ENCODE measurements at regions not wholly inside any gene's neighbourhood (a gene's known extent, or its start where the extent isn't known, plus 50 kb on each side); places are given as distances from the start of the nearest gene placed in this dataset.
"Not testable (repeated sequence)": the region's sequence is repeated elsewhere in the genome, so short reads cannot be mapped to it uniquely, and the experiment has no call there.

- DNase-seq (ENCODE audit: low spot score): no peak
Measured at GRCh38 chr22:22784249-22785039, 103.2 kb upstream of the IGLL5 start.

DNA sequence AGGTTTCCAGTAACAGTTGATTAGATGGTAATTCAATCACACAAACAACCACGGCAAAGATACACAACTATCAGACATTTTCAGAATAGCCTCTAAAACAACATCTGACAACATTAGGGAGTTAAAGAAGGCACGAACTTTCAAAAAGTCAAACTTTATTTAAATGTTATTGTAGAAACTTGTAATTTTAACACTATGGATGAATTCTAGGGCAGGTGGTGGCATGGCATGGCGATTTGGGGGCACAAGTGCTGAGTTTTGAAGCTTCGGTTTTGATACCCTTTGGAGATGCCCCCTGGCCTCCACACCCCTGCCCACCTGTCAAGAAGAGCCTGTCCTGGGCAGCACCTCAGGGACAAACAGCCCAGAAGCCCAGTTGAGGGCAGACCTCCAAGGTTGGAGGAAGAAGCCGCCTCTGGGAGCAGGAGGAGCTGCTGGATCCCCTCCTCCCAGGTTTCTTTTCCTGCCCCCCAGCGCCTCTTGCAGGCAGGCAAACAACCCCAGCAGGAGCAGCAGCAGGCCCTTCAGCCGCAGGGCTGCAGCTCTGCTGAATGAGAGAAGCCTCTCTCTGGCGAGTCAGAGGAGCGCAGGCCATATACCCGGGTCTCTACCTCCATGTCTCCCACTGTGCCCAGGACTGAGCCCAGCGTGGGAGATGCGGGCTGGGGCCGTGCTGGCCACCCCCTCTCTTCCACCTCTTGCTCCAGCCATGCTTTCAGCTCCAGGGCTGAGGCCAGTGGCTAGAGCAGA, 102.1 kb upstream of the IGLL5 start:
- no peak for DNase-seq (ENCODE audit: low spot score)

GRCh38 chr22:22786301-22787115, 101.1 kb upstream of the IGLL5 start:
- DNase-seq (ENCODE audit: low spot score): no peak

DNA sequence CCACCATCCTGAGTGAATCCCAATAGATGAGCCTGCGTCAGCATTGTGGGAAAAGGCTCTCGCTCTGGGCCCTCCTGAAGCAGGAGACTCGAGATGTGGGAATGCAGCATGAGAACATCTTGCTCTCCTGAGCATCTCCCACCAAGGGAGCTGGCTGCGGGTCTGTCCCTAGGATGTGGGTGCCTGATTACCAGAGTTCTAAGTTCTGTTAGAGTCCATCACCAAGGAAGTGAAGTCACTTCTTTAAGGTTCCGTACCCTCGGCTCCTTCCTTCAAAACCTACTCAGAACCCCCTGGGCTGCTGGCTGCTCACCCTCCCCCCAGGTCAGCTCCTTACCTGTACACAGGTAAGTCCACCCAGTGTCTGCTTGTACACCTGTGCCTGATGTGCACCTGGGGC, 100.5 kb upstream of the IGLL5 start:
- DNase-seq (ENCODE audit: low spot score): no peak

DNA sequence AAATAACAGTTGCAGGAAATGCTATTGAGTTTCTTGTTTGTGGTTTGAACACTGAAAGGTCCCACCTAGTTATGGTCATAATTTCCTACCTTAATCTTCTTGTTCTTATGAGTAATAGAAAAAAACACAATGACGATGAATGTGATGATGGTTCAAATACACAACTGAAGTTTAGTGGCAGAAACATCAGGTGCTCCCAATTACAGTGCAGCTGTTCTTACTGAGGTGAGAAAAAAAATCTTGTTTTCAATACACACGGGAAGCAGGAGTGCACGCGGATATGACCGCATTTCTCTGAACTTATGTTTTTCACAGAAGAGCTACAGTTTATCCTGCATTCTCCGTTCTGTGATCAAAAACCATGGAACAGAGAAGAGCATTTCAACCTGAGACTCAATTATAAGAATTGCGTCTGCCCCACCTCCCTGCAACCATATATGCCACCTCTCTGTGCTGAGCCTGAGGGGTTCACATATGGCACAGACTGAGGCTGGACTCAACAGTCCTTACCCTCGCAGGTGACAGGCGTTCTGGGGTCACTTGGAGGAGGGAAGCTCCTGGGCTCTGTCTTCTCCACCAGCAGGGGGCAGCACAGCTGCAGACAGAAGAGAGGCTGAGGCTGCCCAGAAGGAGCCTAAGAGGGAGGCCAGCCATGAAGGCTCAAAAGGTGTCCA, 99.7 kb upstream of the IGLL5 start:
- DNase-seq (ENCODE audit: low spot score): peak; percentile 81

GRCh38 chr22:22788460-22789037, 99.1 kb upstream of the IGLL5 start:
- DNase-seq (ENCODE audit: low spot score): no peak

GRCh38 chr22:22789233-22789921, 98.2 kb upstream of the IGLL5 start:
- no peak for DNase-seq (ENCODE audit: low spot score)

DNA sequence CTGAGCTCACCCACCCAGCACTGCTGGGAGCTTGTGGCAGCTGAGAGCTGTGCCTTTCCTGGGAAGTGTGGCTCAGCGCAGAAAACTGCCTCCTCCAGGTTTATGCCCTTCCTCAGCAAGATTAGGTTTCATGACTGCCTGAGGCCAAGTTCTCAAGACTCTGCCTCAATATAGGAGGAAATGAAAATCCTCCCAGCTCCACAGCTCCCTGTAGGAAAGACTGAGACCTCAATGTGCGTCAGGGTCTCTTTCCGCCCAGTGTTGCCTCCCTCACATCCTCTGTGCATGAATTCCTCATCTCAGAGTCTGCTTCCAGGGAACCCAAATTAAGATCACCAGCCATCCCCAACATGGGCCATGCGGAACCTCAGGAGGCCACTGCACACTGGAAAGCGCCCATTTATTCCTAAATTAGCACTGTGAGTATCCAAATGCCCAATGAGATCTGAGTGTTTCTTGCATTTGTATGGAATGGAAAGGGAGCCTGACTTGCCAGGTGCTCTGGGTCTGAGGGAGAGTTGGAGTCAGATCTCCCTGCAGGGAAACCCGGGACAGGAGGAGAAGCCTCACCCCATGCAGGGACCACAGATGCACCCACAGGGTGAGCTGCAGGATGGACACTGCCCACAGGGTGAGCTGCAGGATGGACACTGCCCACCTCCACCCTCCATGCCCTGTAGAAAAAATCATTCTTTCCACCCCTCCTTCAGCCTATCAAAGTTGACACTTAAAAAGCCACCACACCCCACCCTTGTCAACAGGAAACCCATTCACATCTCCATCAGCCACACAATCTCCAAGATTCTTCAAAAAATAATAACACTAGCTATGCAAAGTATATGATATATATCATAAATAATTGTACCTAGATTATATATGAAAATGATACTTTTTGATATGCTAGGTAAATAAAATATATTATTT, 97.4 kb upstream of the IGLL5 start:
- no peak for DNase-seq (ENCODE audit: low spot score)

DNA sequence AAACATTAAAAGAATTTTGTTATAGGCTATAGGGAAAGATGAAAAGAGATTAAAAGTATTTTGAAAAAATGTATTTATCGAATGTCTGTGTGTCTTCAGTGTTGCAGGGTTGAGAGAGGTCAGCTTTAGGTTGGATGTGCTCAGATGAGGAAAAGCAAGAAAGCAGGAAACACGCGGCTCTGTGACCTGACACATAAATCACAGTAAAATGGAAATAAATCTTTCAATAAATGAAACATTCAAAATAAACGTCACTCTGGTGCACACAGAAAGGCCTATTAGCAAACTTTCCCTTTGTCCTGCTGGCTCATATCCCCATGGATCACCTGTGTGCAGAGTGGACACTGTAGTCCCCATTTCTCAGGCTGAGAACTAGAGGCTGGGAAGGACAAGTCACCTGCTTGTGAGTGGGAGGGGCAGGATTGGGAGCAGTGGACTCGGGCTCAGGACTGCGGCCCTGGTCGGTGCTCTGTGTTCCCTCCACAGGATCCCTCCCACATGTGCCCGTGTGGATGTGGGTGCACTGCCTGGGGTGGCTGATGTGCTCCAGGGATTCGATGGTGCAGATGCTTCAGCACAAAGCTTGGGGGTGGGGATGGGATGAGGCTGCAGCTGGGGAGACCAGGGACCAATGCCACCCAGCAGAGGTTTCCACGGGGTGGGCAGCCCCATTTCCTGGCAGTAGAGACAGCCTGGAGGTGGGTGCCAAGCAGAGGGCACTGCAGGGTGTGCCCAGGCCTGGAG, 96.0 kb upstream of the IGLL5 start:
- no peak for DNase-seq (ENCODE audit: low spot score)

GRCh38 chr22:22792205-22792786, 95.3 kb upstream of the IGLL5 start:
- DNase-seq (ENCODE audit: low spot score): not testable (repeated sequence)

DNA sequence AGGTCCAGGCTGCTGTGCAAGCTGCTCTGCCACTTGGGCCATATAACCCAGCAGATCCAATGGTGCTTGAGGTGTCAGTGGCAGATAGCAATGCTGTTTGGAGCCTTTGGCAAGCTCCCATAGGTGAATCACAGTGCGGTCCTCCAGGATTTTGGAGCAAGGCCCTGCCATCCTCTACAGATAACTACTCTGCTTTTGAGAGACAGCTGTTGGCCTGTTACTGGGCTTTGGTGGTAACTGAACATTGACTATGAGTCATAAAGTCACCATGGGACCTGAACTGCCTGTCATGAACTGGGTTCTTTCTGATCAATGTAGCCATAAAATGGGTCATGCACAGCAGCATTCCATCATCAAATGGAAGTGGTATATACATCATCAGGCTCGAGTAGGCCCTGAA, 92.0 kb upstream of the IGLL5 start:
- DNase-seq (ENCODE audit: low spot score): not testable (repeated sequence)

DNA sequence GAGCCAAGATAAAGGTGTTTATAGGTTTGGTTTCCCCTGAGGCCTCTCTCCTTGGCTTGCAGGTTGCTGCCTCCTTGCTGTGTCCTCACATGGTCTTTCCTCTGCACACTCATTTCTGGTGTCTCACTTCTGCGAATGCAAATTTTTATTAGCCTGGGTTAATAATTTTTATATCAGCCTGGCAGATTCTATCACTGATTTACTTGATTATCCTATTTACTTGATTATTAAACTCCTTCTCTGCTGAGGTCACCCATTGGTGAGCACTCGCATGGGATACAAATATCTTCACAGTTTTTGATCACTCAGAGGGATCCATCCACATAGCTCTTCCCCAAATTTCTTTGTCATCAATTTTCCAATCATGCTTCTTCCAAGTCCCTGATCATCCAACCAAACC, 90.9 kb upstream of the IGLL5 start:
- no peak for DNase-seq (ENCODE audit: low spot score)

DNA sequence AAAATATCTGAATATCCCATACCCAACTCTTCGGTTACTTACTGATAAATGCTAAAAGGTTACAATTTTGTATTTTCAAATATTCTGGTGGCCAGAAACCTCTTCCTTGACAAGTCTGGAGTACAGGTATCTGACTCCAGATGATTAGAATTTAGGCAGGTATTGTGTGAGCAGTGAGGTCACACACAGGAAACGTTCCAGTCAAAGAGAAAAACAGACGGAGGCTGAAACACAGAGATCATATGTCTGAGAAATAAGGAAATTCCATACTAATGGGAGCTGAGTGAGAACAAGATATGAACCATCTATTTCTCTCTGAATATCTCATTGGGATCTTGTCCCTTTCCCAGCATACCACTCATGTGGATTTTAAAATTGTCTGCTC, 89.4 kb upstream of the IGLL5 start:
- no peak for DNase-seq (ENCODE audit: low spot score)

DNA sequence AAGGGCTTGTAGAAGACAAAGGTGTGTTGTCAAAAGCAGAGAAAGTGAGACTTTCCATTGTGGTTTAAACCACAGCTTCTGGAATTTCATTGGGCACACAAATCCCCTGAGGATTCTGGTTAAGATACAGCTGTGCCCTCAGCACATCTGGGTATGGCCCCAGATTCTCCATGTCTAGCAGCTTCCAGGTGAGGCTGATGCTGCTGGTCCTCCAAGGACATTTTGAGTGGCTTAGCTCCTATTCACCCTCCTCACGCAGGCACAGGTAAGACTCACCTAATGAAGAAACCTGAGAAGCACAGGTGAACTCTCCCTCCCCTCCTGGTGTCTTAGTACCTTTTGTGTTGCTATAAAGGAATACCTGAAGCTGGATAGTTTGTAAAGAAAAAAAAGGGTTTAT, 88.9 kb upstream of the IGLL5 start:
- no peak for DNase-seq (ENCODE audit: low spot score)

DNA sequence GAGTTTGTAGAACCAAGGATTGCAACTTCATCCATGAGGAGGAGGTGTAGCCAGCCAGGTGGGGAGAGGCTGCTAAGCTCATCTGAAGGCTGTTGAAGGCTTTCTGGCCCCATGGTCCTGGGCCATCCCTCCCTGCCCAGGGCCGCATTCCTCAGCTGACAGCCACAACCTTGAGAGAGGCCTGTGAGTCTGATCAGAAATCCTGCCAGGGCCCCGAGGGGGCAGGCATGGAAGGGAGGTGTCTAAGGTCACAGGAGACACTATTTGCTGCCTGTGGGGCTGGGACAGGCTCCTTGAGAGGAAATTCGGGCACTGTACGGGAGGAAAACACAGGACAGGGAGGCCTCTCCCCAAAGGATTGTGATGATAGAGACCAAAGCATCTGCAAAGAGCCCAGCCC, 88.1 kb upstream of the IGLL5 start:
- no peak for DNase-seq (ENCODE audit: low spot score)

DNA sequence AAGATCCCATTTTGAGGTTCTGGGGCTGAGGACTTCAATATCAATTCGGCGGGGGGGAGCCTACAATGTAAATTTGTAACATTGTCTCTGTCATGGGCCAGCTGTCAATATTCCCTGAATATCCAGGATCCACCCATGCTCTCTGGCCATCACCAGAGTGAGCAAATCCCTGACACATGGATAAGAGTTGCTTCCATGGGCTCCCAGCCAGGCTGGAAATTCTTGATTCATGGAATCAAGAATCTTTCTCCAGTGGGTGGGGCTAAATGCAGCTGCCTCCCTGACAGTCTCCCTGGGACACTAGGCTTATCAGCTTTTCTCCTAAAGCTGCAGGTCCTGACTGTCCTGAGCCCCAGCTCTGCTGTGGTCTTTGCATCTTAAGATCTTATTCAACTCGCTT, 86.9 kb upstream of the IGLL5 start:
- no peak for DNase-seq (ENCODE audit: low spot score)

DNA sequence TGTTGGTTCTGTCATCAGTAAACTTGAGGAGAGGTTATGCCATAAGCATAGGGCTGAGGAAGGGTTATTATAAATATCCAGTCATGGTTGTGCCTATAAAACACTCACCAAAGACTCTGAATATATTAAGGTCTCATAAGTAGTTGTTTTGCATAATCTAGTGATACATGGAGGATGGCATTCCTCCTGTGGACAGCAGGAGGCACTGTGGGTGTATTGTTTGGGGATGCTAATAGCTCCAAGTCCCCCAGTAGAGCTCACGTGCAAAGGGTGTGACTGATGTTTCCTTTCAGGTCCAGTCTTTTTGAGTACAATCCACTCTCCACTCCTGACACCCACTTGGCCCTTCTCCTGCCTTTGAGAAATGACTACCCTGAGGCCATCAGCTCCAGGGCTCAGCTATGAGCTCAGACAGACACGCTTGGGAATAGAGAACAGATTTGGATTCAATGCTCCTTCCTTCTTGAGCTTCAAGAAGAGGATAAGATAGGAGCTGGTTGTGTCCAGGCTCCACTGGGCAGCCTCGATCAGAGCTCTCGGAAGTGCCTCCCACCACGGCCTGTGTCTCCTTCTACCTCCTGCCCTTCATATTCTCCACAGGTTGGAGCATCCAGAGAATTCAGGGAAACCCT, 85.2 kb upstream of the IGLL5 start:
- DNase-seq (ENCODE audit: low spot score): peak; percentile 43

- no peak for DNase-seq (ENCODE audit: low spot score)
Measured at GRCh38 chr22:22803285-22803853, 84.2 kb upstream of the IGLL5 start.

Data from iPS-NIHi11 (cell line).